Gastrocnemius medialis (tissue), 4 donors: ENCODE measurements at regions not wholly inside any gene's neighbourhood (a gene's known extent, or its start where the extent isn't known, plus 50 kb on each side); places are given as distances from the start of the nearest gene placed in this dataset.

ENCODE experiments used
- ATAC-seq, 2 donors: fragments of 150-250 bp; one replicate each; pipeline ENCODE4 v1.9.1; 2016
- DNase-seq, 2 donors: peaks; one replicate each; pipeline ENCODE4 v3.0.0-alpha.2; 2019
- H3K27ac ChIP-seq, 4 donors: fragments of 200-600 bp; sonication (generic); 1 replicate in 1 of 4; 2 replicates in 3 of 4; pipeline ENCODE4 v1.5.1; 2016 to 2018; ENCODE audit warnings: mild to moderate bottlenecking in 2 of 4, moderate library complexity in 1 of 4
- H3K27me3 ChIP-seq, 3 donors: fragments of 200-600 bp; sonication (generic) in 2 of 3; 1 replicate in 1 of 3; 2 replicates in 2 of 3; pipeline versions ENCODE4 v1.5.1 to v1.6.0; 2016 to 2019; ENCODE audit warnings: mild to moderate bottlenecking in 1 of 3, moderate library complexity in 1 of 3
- H3K36me3 ChIP-seq, 2 donors: fragments of 200-600 bp; sonication (generic) in 1 of 2; one replicate each; pipeline ENCODE4 v1.5.1; 2017 to 2018
- H3K4me1 ChIP-seq, 2 donors: fragments of 200-600 bp; sonication (generic) in 1 of 2; one replicate each; pipeline ENCODE4 v1.5.1; 2016 to 2017; ENCODE audit warnings: mild to moderate bottlenecking in 2 of 2
- H3K4me3 ChIP-seq, 4 donors: fragments of 200-600 bp; sonication (generic) in 3 of 4; 1 replicate in 1 of 4; 2 replicates in 3 of 4; pipeline ENCODE4 v1.5.1; 2016 to 2019; ENCODE audit warnings: mild to moderate bottlenecking in 2 of 4
- H3K9me3 ChIP-seq, 3 donors: fragments of 200-600 bp; sonication (generic) in 2 of 3; 1 replicate in 1 of 3; 2 replicates in 2 of 3; pipeline ENCODE4 v1.5.1; 2016 to 2019
- POLR2A ChIP-seq, 2 donors: fragments of 450-650 bp; IDR thresholded peaks; one replicate each; pipeline ENCODE4 v1.6.1; 2017; ENCODE audit warnings: antibody characterized with exemption in 2 of 2, mild to moderate bottlenecking in 2 of 2, moderate library complexity in 2 of 2
- in situ Hi-C, 4 donors: fragments of 200-750 bp; cut with MboI; loops; one replicate each; pipeline versions ENCODE4 v1.15.0 to v1.8.0; 2017; ENCODE audit warnings: low sequenced_read_pairs in 4 of 4
- intact Hi-C: fragments of 100-400 bp; cut with DNase I; formaldehyde crosslinking; loops from one replicate; pipeline ENCODE4 v1.15.1; 2023; ENCODE audit warnings: low total_unique reads
- TF ChIP-seq, protein P1 (sequence below), 5 experiments: fragments of 450-650 bp in 3 of 5; fragments of 200-600 bp in 2 of 5; sonication (generic) in 2 of 5; IDR thresholded peaks in 4 of 5; conservative IDR thresholded peaks in 1 of 5; 1 replicate in 4 of 5; 2 replicates in 1 of 5; pipeline ENCODE4 v1.5.1; 2016 to 2019; ENCODE audit warnings: antibody characterized with exemption in 5 of 5, mild to moderate bottlenecking in 3 of 5, moderate library complexity in 3 of 5

DNA sequence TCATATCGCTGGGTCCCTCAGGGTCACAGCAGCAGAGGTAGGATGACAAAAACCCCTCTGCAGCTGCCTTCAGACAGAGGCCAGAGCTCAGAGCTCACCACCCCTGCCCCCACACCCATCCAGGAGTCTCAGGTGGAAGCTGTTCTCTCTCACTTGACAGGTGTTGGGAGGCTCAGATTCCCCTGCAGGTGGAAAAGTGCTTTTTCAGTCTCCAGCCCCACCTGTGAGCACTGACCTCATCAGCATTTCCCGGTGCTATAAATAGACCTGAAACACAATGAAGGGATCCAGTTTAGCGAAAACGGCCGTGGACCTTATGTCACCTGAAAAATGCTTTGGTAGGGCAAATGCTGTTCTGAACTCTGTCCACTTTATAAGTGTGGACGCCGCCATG, 254.9 kb downstream of the NDUFA10 start:
- H3K27me3 ChIP-seq = peaks cover 2 to 11% (median 3%) of the 10 kb centered on the region in 3 donors
- H3K27ac ChIP-seq = no peak overlapping the region
- H3K9me3 ChIP-seq = peaks cover 0 to 7% (median 0%) of the 10 kb centered on the region in 3 donors
- H3K36me3 ChIP-seq = no peaks in the 10 kb centered on the region
- intact Hi-C loops = no loop called here
- peaks cover 4 to 5% of the 10 kb centered on the region in 2 donors for H3K4me1 ChIP-seq
- in situ Hi-C loops = no loop called here
- DNase-seq (no peak), ATAC-seq (no peak)
- no peak for TF ChIP-seq POLR2A (IDR thresholded peaks at IDR 0.05)
- TF ChIP-seq, protein P1, sequence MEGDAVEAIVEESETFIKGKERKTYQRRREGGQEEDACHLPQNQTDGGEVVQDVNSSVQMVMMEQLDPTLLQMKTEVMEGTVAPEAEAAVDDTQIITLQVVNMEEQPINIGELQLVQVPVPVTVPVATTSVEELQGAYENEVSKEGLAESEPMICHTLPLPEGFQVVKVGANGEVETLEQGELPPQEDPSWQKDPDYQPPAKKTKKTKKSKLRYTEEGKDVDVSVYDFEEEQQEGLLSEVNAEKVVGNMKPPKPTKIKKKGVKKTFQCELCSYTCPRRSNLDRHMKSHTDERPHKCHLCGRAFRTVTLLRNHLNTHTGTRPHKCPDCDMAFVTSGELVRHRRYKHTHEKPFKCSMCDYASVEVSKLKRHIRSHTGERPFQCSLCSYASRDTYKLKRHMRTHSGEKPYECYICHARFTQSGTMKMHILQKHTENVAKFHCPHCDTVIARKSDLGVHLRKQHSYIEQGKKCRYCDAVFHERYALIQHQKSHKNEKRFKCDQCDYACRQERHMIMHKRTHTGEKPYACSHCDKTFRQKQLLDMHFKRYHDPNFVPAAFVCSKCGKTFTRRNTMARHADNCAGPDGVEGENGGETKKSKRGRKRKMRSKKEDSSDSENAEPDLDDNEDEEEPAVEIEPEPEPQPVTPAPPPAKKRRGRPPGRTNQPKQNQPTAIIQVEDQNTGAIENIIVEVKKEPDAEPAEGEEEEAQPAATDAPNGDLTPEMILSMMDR (IDR thresholded peaks at IDR 0.05 in 4 of 5, conservative IDR thresholded peaks at IDR 0.05 in 1 of 5) = no peak
- H3K4me3 ChIP-seq = no peak overlapping the region

DNA sequence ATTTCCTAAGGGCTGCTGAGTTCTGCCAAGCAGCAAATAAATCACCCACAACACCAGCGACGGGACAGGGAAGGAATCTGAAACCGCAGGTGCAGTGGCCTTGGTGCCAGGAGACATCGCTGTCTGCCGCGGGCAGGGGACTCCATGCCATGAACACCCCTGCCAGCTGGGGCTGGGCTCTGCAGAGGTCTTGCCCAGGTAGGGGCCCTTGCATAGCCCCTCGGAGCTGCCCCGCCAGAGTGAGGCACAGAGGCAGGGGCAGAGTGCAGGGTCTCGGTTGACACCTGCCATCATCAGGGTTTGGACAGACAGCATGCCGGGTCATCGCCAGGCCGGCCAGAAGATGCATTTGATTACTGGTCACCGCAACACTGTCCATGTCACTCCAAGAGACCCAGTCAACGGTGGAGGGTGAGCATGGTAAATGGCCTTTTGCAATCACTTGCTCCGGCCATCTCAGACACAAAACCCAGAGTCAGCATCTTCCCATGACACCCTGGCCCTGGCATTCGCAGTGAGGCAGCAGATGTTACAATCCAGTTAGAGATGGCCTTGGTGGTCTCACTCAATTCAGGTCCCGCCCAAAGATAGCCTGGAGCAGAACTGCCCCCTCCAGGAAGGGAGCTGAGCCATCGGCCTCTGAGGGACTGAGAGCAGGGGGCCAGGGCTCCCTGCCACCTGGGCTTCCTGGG, 255.4 kb downstream of the NDUFA10 start:
- peak; percentile 59 to 72 for ATAC-seq
- Histone ChIP-seq H3K36me3 (no peaks in the 10 kb centered on the region), H3K9me3 (peaks cover 0 to 7% (median 0%) of the 10 kb centered on the region in 3 donors), H3K27me3 (peaks cover 0 to 11% (median 2%) of the 10 kb centered on the region in 3 donors), H3K4me1 (peaks cover 4 to 5% of the 10 kb centered on the region in 2 donors), H3K27ac (no peak overlapping the region), H3K4me3 (no peak overlapping the region)
- TF ChIP-seq POLR2A (IDR thresholded peaks at IDR 0.05) = no peak
- TF ChIP-seq, protein P1 (IDR thresholded peaks at IDR 0.05 in 4 of 5, conservative IDR thresholded peaks at IDR 0.05 in 1 of 5) = no peak
- in situ Hi-C loops (no loop called here), intact Hi-C loops (no loop called here)
- DNase-seq = peak; percentile 42 to 43

DNA sequence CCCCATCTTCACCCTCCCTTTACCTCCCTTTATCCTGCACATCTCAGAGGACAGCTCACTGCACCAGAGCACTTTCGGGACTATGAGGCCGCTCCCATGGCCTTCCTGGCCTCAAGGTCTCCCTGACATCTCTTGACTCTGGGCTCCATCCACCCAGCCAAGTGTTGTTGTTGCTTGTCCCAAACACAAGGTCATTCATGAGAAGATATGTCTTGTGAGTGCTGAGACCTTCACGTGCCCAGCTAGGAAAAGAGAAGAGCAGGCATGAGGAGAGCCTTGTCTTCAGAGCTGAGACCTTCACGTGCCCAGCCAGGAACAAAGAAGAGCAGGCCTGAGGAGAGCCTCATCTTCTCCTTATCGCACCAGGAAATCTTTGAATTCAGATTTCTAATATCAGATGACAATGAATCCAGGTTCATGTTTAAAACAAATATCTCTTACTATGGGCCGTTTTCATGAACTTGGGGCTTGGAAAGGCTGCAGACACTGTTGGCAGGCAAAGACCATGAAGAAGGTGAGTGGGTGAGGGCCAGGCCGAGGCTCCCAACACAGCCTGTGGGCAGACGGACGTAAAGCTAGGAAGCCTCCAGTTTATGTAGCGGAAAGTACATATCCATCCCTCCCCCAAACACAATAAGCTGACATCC, 256.1 kb downstream of the NDUFA10 start:
- peaks cover 0 to 6% (median 2%) of the 10 kb centered on the region in 3 donors for H3K27me3 ChIP-seq

DNA sequence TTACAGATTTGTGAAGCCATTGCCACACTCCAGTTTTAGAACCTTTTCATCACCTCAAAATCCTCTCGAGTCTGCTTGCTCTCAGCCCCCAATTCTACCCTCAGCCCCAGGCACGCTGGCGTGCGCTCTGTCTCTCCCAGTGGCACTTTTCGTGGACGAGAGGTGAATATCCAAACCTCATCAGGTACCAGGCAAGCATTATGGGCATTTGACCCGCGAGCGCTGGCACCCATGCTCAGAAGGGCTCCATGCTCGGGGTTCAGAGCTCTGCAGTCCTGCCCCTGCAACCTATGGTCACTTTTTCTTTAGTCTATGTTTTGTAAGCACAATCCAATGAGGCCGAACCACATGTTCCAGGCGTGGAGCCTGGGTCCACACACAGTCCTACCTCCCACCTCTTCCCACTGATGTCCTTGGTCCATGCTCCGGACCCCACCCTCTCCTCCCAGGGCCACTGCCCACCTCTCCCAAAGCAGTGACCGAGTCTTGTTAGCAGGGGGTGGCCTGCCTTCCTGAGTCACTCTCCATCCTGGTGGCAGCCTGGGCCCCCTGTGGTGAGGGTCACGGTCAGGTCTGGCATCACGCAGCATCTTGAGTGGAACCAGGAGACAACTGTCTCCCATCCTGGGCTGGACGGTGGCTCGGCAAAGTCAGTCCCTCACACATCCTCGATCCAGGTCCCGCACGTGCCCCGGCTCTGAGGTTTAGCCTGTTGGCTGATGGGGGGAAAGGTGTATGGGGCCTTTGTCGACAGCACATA, 256.9 kb downstream of the NDUFA10 start:
- H3K36me3 ChIP-seq = no peaks in the 10 kb centered on the region
- in situ Hi-C loops (no loop called here), intact Hi-C loops (no loop called here)
- H3K9me3 ChIP-seq = peaks cover 0 to 7% (median 0%) of the 10 kb centered on the region in 3 donors
- ATAC-seq = no peak
- H3K4me1 ChIP-seq = peaks cover 4 to 13% of the 10 kb centered on the region in 2 donors
- TF ChIP-seq POLR2A (IDR thresholded peaks at IDR 0.05) = no peak
- no peak overlapping the region for H3K27ac ChIP-seq
- H3K27me3 ChIP-seq = no peaks in the 10 kb centered on the region
- H3K4me3 ChIP-seq = no peak overlapping the region
- no peak for DNase-seq

More for the DNA sequence above, 256.1 kb downstream of the NDUFA10 start:
- Histone ChIP-seq H3K4me3 (no peak overlapping the region), H3K36me3 (no peaks in the 10 kb centered on the region), H3K9me3 (peaks cover 0 to 7% (median 0%) of the 10 kb centered on the region in 3 donors), H3K27ac (no peak overlapping the region), H3K4me1 (peaks cover 4 to 5% of the 10 kb centered on the region in 2 donors)
- intact Hi-C loops (no loop called here), in situ Hi-C loops (no loop called here)
- DNase-seq (no peak), ATAC-seq (no peak)
- TF ChIP-seq, protein P1 (IDR thresholded peaks at IDR 0.05 in 4 of 5, conservative IDR thresholded peaks at IDR 0.05 in 1 of 5) = no peak
- no peak for TF ChIP-seq POLR2A (IDR thresholded peaks at IDR 0.05)
